GM12891 (cell line): ENCODE measurements at regions not wholly inside any gene's neighbourhood (a gene's known extent, or its start where the extent isn't known, plus 50 kb on each side); places are given as distances from the start of the nearest gene placed in this dataset.
"Not testable (repeated sequence)": the region's sequence is repeated elsewhere in the genome, so short reads cannot be mapped to it uniquely, and the experiment has no call there.

Experiments used
- DNase-seq: peaks from one replicate; pipeline ENCODE4 v3.0.0; 2011; ENCODE audit warnings: low spot score; ENCODE audit not compliant: insufficient read length
- FAIRE-seq: peaks from 2 replicates; lab custom pipeline; 2011; peaks lifted over from hg19 to GRCh38; lab: Jason Lieb, UNC
- PAX5 ChIP-seq: IDR thresholded peaks from 2 replicates; pipeline ENCODE4 v1.6.1; 2011; ENCODE audit warnings: low read length, moderate library complexity, mild to moderate bottlenecking; ENCODE audit not compliant: insufficient read depth, severe bottlenecking
- POLR2A ChIP-seq: IDR thresholded peaks from 2 replicates; pipeline ENCODE4 v1.6.1; 2011; ENCODE audit warnings: low read depth, low read length, control low read depth
- POLR2AphosphoS5 ChIP-seq: IDR thresholded peaks from 2 replicates; pipeline ENCODE4 v1.6.1; 2011; ENCODE audit warnings: low read depth, low read length, control low read depth
- POU2F2 ChIP-seq: IDR thresholded peaks from 2 replicates; pipeline ENCODE4 v1.6.1; 2011; ENCODE audit warnings: low read depth, mild to moderate bottlenecking, control low read depth, low read length, moderate library complexity
- SPI1 ChIP-seq: IDR thresholded peaks from 2 replicates; pipeline ENCODE4 v1.6.1; 2011; ENCODE audit warnings: low read depth, low read length, control low read depth
- TAF1 ChIP-seq: IDR thresholded peaks from 2 replicates; pipeline ENCODE4 v1.6.1; 2011; ENCODE audit warnings: low read depth, low read length, control low read depth

DNA sequence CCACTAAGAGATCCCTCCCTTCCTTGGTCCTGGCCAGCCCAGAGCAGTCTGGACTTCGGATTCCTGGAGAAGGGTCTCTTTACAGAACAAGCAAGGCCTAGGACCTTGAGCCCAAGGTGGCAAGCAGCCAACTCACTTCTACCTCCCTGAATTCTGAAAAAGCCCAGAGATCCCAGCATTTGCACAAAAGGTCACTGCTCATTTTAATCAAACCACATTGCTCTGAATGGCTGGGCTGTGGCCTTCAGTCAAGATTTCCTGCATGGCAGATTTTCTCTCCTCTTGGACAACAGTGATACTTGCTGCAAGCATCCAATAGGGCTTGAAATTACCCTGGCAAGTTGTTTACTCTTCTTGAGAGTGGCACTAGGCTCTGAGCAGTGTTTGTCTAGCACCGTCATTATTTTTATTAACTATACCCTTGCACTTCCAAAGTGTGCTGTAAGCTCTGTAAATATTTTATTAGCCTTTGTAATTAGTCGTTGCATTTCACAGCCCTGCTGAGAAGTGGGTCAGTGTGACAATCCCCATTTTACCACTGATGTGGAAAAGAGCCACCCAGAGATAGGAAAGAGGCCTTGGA lies 274.7 kb upstream of the CTNNB1 start:
- no peak for DNase-seq
- TF ChIP-seq POU2F2 (no peak), TAF1 (no peak), POLR2AphosphoS5 (no peak), PAX5 (no peak), SPI1 (no peak), POLR2A (no peak)

DNA sequence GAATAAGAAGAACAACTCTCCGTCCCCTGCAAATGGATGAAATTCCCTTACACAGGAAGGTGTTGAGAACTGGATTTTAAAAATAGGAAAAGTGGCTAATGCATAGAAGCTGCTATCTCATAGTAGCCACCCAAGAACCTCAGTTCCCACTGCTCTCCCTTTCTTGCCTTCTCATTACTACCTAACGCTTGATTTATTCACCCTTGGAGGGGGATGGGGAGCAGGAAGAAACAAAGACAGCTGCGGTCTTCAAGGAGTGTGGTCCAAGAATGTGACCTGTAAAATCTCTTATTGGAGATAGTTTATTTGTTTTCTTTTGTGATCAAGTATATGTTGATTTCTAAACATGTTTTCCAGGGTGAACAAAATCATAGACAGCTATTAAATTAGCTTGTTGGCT lies 274.1 kb upstream of the CTNNB1 start:
- no peak for DNase-seq
- no peak for FAIRE-seq
- TF ChIP-seq POLR2AphosphoS5 = no peak
- TF ChIP-seq POU2F2 = no peak
- TF ChIP-seq PAX5 = no peak
- TF ChIP-seq TAF1 = no peak
- TF ChIP-seq POLR2A = no peak
- no peak for TF ChIP-seq SPI1

More for the DNA sequence above, 274.7 kb upstream of the CTNNB1 start:
- no peak for FAIRE-seq

DNA sequence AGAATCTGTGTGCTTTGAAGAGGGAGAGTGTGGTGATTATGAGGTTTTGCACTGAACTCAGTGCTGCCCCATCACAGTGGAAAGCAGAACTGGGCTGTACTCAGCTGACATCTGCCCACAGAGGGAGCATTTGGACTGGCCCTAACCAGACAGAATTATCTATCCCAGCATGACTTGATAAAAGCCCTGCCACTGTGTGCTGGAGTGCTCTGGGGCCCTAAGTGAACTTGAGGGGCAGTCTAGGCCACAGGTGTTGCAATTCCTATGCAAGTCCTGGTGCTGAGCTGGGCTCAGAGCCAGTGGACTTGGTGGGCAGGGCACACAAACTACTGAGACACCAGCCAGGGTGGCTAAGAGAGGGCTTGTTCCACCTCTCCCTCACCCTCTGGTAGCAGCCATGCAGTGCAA lies 269.2 kb upstream of the CTNNB1 start:
- no peak for TF ChIP-seq SPI1
- TF ChIP-seq POLR2A = no peak
- no peak for TF ChIP-seq POLR2AphosphoS5
- no peak for TF ChIP-seq TAF1
- no peak for TF ChIP-seq POU2F2
- no peak for TF ChIP-seq PAX5
- FAIRE-seq (no peak), DNase-seq (no peak)

DNA sequence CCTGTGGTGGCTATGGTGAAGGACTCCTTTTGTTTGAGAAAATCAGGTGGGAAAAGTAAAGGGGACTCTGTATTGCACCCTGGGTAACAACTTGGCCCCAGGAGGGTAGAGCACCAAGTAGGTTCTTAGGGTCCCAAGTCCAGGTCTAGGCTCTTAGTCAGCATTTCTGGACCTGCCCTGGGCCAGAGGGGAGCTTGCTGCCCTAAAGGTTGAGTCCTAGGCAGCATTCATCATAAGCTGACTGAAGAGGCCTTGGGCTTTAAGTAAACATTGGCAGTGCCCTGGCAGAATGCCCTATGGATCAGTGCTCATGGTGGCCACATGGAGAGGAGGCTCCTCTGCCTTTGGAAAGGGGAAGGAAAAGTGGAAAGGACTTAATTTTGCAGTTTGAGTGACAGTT lies 268.5 kb upstream of the CTNNB1 start:
- no peak for TF ChIP-seq PAX5
- FAIRE-seq = no peak
- DNase-seq = no peak

DNA sequence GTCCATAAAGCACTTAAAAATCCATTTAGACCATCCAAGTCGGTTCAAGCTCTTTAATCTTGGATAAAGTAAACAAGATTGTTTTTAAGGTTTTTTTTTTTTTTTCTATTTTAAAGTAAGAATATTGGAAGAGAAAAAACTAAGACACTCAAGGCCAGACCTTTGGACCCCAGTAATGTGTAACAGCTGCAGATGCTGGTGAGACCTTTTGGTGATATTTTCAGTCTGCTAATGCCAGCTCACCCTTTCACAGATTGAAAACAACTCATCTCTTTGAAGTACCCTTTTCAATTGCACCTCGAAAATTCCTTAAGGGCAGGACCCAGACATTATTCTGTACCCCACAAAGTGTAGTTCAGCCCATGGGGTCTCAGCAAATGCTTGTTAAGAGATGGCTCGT lies 260.7 kb upstream of the CTNNB1 start:
- TF ChIP-seq SPI1 (no peak), POU2F2 (no peak), PAX5 (no peak), TAF1 (no peak), POLR2AphosphoS5 (no peak), POLR2A (no peak)
- no peak for DNase-seq
- FAIRE-seq = no peak

DNA sequence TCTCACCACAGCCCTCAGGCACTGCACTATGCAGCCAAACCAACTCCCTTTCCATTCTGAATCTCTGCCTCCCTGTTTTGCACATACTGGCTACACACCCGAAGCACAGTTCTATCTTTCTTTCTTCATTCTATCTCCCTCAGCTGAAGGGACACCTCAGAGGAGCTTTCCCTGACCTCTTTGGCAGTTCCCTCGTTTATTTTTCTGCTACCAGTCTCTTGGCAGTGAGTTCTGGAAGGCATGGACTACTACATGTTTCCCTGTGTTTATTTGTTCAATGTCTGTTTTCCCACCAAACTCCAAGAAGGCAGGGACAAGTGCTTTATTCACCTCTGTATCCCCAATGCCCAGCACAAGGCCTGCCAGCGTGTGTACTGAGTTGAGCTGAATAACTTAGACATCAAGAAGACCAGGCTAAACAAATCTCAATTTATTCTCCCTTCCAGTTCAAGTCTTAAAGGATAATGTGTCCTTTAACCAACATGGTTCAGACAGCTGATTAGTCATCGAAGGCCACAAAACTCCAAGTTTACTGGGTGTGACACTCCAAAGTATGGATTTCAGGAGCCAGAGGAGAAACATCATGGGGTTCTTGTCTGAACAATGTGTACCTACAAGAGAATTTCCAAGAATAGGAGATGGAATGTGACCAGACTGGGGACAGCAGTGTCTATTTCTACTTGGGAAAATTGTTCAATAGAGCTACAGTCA lies 260.1 kb upstream of the CTNNB1 start:
- TF ChIP-seq SPI1 (no peak), PAX5 (no peak), POLR2AphosphoS5 (no peak), POLR2A (no peak), POU2F2 (no peak), TAF1 (no peak)
- no peak for DNase-seq
- no peak for FAIRE-seq

DNA sequence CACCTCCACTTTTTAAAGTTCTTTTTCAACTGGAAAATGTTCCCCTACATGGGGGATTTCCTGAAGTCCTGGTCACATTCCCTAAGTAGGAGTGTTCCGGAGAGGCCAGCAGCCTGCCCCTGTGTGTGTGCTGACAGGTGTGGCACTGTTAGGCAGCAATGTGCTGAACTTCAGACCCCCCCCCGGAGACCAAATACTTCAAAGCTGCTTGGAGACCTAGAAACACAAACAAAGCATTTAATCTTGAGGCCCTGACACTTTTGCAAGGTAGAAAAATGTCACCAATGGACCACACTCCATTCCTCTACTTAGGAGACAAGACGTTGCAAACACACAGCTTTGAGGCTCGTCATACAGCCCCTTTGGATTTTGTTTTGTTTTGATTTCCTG lies 259.6 kb upstream of the CTNNB1 start:
- DNase-seq = no peak
- FAIRE-seq = no peak
- no peak for TF ChIP-seq POLR2AphosphoS5
- TF ChIP-seq POU2F2 = no peak
- no peak for TF ChIP-seq TAF1
- no peak for TF ChIP-seq SPI1
- no peak for TF ChIP-seq PAX5
- TF ChIP-seq POLR2A = no peak

DNA sequence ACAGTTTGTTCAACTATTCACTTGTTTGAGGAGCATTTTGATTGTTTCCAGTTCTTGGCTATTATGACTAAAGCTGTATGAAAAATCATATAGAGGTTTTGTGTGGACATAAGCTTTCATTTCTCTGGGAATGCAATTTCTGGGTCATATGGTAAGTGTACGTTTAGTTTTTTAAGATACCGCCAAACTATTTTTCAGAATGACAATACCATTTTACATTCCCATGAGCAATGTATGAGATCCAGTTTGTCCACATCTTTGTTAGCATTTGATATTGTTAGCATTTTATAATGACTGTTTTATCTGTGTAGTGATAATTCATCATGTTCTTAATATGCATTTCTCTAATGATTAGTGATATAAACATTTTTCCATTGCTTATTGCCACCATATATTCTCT lies 258.7 kb upstream of the CTNNB1 start:
- DNase-seq (no peak), FAIRE-seq (no peak)
- TF ChIP-seq POU2F2 (no peak), PAX5 (no peak), POLR2AphosphoS5 (no peak), POLR2A (no peak), TAF1 (no peak), SPI1 (no peak)

DNA sequence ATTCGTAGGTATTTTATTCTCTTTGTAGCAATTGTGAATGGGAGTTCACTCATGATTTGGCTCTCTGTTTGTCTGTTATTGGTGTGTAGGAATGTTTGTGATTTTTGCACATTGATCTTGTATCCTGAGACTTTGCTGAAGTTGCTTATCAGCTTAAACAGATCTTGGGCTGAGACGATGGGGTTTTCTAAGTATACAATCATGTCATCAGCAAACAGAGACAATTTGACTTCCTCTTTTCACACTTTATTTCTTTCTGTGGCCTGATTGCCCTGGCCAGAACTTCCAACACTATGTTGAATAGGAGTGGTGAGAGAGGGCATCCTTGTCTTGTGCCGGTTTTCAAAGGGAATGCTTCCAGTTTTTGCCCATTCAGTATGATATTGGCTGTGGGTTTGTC lies 252.3 kb upstream of the CTNNB1 start:
- FAIRE-seq, DNase-seq: not testable (repeated sequence)
- peak; percentile 70 for TF ChIP-seq SPI1

DNA sequence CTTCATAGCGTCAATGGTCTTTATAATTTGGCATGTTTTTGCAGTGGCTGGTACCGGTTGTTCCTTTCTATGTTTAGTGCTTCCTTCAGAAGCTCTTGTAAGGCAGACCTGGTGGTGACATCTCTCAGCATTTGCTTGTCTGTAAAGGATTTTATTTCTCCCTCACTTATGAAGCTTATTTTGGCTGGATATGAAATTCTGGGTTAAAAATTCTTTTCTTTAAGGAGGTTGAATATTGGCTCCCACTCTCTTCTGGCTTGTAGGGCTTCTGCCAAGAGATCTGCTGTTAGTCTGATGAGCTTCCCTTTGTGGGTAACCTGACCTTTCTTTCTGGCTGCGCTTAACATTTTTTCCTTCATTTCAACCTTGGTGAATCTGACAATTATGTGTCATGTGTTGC lies 250.0 kb upstream of the CTNNB1 start:
- FAIRE-seq, DNase-seq: not testable (repeated sequence)

DNA sequence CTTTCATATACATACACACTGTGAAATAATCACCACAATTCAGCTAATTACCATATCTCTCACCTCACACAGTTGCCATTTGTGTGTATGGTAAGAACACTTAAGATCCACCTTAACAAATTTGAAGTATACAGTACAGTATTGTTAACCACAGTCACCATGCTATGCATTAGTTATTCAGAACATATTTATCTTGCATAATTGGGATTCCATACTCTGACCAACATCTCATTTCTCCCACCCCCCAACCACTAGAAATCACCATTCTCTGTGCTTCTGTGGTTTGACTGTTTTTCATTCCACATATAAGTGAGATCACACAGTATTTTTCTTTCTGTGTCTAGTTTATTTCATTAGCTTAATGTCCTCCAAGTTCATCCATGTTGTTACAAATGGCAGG lies 247.7 kb upstream of the CTNNB1 start:
- DNase-seq = no peak
- no peak for FAIRE-seq
- TF ChIP-seq SPI1 = no peak
- TF ChIP-seq POLR2A = no peak
- TF ChIP-seq TAF1 = no peak
- TF ChIP-seq POLR2AphosphoS5 = no peak
- TF ChIP-seq POU2F2 = no peak
- TF ChIP-seq PAX5 = no peak
